HG02623 (cell line): ENCODE measurements at regions not wholly inside any gene's neighbourhood (a gene's known extent, or its start where the extent isn't known, plus 50 kb on each side); places are given as distances from the start of the nearest gene placed in this dataset.

Source experiments
- ATAC-seq: cut with Tn5 transposase; IDR thresholded peaks from one replicate; pipeline ENCODE4 v1.9.1; 2021; ENCODE audit warnings: moderate library complexity; ENCODE audit not compliant: unreplicated experiment

DNA sequence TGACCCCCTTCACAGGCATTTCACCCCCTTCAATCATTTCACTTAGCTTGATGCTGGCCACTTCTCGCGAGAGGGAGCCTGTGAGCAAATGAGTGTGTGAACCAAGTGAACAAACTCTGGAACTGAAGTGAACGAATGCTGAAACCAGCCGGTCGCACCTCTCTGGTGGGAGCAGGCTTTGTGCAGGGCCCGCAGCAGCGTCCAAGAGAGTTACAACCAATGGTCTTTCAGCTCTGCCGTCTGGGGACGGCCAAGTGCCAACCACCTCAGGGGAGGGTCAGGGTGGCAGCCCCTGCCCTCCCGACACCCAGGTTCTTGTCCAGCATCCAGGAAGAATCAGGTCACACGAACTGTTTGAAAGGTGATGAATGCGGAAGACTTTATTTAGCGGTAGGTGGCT, 764.0 kb downstream of the SUCLG1 start:
- no peak for ATAC-seq

DNA sequence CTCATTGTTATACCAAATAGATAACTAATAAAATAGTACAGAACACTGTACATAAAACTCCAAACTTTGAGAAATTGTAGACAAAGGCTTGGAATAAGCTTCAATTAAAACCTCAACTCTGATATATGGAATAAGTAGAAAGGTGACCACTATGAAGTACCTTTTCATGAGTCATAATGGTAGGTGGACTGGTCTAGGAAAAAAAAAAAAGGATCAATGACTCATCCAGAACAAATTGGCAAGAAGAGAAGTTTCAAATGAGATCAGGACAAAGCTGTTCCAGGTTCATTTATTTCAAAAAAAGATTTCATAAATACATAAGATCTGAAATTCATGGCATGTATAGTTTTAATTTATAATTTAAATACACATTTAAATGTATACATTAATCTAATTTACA, 769.7 kb downstream of the SUCLG1 start:
- ATAC-seq = no peak

DNA sequence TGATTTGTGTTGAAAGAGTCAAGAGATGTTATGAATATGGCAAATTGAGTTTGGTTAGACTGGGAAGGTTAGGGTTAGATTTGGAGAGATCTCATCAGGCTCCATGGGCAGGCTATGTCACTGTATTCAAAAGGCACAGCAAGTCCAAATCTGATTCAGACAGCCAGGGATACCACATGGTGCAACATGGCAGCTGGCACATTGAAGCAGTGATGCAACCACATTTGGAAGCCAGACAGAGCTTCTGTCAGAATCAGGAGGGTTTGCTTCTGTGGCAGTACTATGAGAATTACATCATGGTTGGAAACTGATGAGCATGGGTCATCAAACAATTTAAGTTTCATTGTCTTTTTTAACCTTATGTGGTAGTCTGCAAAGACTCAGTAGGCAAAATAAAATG, 772.2 kb downstream of the SUCLG1 start:
- no peak for ATAC-seq

DNA sequence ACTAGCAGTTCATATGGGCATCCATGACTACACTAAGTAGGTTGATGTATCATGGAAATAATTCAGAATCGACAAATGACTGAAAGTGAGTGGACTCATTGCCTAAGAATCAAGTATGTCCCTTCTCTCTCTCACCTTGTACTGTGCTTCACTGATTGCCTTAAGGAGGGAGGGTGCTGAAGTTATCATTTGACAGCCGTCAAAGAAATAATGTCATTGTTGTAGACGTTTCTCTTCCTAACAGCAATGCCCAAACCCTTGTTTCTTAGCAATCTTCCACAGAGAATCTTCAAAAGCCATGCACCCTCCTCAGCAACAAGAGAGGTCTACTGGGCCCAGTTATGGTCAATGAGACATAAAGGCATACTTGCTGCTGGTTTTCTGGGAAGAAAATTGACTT, 785.0 kb downstream of the SUCLG1 start:
- no peak for ATAC-seq

DNA sequence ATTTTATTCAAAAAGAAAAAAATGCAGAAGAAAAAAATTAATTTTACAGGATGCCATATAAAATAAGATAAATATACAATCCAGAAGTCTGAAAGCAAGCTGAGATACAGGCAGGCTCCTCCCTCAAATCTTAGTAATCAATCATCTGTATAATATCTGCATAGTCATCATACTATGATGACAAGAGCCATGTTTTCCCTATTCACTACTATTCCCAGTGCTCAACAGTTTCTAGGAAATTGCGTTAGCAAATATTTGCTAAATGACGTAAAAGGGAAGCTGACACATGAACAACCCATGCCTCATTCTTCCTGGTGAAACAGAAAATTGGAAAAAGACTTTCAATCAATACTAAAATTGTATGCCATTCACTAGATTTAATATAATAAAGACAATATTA, 793.2 kb downstream of the SUCLG1 start:
- ATAC-seq = no peak

DNA sequence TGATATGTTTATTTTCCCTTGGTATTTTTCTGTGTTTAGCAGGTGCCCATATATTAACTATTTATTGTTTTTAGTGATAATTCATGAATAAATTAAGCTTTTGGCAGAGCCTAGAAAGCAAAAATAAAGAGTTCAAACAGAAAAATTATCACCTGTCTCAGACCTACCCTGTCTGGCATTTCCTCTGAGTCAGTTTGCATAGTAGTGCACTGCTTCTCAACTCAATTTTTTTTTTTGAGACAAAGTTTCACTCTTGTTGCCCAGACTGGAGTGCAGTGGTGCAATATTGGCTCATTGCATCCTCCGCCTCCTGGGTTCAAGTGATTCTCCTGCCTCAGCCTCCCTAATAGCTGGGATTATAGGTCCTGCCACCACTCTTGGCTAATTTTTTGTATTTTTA, 793.9 kb downstream of the SUCLG1 start:
- ATAC-seq = no peak

DNA sequence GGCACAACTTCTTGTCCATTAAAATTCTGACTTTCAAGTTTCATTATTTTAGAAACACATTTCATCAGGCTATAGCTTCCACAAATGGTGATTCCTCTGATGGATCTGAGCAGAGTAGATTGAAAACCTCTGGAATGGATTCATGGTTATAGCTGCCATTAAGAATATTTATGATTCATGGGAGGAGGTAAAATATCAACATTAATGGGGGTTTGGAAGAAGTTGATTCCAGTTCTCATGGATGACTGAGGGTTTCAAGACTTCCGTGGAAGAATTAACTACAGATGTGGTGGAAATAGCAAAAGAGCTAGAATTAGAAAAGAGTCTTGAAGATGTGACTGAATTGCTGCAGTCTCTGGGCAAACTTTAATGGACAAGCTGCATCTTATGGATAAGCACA, 797.4 kb downstream of the SUCLG1 start:
- no peak for ATAC-seq

DNA sequence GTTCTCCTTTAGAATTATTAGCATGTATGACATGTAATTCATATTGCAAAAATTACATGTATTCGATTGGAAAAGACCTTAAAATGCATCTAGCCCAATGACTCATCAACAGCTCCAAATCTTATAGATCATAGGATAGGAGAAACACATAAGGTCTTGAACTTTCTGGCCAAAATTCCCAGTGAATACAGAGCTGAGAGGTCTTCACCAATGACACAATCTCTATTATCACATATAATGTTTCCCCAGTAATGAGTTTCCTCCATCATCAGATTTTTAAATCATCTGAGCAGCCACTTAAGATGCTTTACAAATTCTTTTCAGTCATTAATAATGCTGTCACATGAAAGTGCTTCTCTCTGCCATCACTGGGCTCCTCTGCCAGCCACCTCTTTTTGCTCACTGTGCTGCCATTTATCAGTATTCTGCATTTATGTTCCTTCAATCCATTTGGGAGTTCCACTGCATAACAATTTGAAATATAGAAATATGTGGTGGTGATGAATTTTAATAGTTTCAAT, 804.9 kb downstream of the SUCLG1 start:
- no peak for ATAC-seq

DNA sequence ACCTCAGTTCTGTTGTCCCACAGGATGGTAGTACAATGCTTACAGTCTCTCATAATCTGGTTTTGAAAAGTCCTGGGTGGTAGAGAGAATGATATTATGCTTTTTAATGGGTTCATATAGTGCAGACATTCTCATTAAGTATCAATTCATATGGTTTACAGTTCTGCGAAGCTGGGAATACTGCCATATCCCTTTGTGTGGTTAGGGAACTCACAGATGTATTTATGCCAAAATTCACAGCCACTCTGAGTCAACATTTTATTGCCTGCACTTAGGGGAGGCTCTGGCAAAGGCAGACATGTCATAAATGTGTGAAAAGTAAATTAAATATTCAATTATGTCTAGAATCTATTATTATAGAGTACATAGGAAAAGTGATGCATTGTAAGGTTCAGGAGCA, 808.2 kb downstream of the SUCLG1 start:
- ATAC-seq = no peak

DNA sequence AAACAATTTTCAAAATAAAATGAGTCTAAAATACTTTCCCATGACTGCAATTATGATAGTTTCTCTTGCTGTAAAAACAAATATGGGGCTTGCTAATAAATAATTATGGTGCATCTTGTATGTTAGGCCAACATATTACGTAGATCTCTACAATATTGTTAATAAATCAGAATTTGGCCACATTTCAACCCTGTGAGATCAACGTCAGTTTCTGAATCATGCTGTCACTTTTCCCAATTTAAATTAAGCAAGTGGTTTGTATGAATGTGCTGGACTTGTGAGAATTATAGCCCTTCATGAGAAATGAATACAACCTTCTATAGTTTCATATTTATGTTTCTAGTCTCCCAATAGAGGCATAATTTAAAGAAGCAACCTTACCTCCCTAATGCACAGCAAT, 808.9 kb downstream of the SUCLG1 start:
- no peak for ATAC-seq

DNA sequence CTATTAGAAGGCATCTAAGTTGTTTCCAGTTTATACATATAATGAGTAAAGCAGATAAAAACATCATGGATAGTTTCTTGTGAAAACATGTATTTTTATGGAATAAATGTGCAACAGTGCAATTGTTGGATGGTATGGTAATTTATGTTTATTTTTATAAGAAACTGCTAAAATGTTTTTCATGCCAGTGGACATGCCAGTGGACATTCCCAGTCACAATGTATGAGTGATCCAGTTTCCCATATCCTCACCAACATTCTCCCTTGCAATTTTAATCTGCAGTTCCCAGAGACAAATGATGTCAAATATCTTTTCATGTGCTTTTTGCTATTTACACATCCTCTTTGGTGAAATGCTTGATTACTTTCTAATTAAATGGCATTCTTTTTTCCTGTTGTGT, 818.6 kb downstream of the SUCLG1 start:
- no peak for ATAC-seq

DNA sequence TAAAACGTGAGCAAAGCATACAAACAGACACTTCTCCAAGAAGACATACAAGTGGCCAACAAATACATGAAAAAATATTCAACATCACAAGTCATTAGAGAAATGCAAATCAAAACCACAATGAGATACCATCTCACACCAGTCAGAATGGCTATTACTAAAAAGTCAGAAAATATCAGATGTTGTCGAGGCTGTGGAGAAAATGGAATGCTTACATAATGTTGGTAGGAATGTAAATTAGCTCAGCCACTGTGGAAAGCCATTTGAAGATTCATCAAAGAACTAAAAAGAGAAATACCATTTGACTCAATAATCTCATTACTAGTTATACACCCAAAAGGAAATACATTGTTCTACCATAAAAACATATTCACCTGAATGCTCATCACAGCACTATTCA, 825.7 kb downstream of the SUCLG1 start:
- ATAC-seq = no peak

DNA sequence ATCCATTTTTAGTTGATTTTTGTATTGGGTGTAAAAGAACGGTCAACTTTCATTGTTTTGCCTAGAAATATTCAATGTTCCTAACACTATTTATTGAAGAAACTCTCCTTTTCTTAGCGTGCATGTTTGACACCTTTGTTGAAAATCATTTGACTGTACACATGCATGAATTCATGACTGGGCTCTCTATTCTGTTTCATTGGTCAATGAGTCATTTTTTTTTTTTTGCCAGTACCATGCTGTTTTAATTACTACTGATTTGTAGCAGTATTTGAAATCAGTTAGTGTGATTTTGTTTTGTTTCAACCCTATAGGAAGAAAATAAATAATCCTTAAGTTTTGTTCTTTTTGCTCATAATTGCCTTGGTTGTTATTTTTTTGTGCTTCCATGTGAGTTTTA, 828.7 kb downstream of the SUCLG1 start:
- ATAC-seq = no peak

DNA sequence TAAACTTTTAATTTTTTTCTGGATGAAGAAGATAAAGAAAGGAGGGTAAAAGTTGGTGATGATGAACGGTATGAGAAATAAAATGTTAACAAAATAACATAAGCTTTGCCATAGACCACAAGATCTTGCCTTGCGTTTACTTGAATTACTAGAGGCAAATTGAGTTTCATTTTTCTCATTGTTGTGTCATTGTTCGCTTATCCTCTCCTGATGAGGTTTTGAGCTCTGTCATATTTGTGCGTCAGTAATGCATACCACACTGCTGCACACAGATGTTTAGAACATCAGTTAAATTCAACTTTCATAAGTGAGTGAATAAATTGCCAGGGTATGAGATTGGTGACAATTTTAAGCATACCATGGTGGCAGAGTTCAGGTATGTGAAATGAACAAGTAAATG, 843.6 kb downstream of the SUCLG1 start:
- no peak for ATAC-seq

DNA sequence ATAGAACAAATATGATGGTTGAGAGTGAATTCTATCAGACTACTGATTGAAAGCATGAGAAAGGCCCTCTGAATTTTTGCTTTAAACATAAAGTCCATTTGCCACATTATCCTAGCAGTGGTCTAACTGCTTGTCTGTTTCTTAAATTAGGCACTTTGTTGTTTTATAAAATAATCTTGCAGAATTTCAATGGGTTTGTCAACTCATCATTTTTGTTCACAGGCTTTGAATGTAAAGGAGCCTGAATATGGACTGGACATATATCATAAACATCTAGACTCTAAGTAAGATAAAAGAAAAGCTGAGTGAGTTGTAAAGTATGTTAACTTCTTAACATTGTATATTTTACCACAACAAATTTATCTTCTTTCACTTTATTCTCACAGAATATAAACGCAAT, 845.9 kb downstream of the SUCLG1 start:
- no peak for ATAC-seq

DNA sequence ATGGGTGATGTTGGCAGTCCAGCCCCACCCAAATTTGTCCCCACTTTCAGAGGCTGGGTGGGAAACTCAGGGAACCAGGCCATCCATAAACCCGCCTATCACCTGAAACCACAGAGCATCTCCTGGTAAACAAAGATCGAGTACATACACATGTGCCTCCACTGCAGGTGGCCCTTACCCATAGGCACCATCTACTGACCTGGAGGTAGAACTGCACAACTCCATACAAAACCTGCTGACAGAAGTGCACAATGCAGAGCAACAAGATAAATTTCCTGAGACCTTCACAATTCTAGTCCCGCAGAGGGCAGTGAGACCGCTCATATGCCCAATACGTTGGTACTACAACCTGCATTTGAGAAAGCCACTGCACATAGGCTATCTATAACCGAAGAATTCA, 856.3 kb downstream of the SUCLG1 start:
- no peak for ATAC-seq

DNA sequence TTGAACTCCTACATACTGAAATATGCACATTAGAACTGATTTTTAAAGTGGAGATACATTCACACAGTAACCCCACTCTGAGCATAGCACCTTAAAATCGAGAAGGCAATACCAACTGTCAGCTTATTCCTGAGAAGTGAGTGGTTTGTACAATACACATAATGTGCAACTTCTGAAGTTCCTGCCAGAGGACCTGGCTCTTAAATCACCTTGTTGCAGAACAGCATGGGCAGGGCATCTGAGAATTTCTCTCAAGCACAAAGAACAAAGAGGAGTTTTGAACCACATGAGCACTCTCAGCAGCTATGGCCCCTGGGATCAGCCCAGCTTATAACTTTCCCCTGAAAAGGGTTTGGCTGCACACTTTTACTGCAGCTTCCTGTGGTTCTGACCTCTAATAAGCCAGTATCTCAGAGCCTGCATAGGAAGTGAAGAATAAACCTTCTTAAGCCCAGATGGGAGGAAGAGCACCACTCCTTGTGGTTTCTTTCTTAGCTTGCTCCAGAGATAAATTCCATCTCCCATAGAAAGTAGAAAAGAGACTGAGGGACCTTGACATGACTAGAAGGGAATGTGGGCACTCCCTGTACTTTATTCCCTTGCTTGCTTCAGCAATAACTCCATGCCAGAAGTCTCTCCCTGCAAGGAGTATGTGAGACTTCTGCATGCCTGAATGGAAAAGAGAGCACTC, 862.3 kb downstream of the SUCLG1 start:
- no peak for ATAC-seq

DNA sequence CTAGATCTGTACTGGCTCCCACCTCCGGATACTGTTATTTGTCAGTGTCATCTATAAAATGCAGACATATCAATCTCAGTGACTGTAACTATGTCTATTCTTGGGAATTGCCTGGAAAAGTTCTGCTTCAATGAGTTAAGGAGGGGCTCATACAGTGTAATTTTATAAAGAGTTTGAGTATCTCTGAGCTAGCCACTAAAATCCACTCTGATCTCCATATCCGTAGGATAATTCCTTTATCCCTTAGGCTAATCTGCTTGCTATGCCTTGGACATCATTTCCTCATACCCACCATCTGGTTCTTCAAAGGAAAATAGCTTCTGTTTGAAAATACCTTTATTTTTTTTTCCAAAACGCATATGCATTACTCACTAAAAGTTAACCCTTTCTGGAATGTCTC, 863.2 kb downstream of the SUCLG1 start:
- no peak for ATAC-seq

DNA sequence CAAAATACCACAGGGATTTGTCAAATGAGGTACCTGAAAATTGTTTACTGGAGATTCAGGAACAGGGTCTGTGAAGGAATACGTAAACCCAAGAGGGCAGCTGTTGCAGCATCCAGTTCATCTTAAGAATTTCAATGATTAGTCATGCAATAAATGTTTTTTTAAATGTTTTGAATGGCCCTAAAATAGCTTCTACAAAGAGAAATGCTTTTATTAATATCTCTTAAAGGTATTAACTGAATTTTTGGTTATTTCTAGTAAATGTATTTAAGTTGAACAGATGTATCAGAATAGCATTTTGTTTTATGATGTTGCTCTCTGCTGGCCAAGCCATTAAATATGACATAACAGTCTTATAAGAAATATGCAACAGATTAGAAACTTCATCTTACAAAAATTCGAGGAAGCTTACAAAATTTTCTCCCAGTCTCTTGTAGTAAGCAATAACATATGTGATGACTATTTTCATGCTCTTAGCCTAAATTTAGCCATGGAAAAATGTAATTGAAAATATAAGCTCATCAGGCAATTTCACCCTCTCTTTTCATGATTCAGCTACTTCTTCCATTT, 863.9 kb downstream of the SUCLG1 start:
- ATAC-seq = no peak

DNA sequence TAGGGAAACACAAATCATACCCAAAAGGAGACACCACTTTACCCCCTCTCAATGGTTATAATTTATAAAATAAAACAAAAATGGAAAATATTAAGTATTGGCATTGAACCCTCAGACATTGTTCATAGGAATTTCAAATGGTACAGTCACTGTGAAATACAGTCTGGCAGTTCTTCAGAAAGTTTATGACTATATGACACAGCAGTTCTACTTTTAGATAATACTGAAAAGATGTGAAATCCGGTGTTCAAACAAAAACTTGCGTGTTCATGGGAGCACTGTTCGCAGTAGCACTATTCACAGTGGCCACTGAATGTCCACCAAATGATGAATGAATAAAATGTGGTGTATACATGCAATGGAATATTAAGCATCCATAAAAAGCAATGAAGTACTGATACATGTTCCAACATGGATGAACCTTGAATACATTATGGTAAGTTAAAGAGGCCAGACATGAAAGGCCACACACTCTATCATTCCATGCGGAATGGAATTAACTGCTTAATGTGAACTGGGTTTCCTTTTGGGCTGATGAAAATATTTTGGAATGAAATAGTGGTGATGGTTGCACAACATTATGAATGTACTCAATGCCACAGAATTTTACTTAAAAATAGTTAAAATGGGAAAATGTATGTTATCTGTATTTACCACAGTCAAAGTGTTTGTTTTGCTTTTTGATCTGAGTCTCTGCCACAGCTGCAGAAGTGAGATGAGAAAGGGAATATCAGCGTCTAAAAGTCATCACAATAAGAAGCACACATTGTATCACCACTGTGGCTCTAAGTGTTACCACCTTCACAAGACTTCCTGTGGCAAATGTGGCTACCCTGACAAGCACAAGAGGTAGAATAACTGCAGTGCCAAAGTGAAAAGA, 864.6 kb downstream of the SUCLG1 start:
- no peak for ATAC-seq

DNA sequence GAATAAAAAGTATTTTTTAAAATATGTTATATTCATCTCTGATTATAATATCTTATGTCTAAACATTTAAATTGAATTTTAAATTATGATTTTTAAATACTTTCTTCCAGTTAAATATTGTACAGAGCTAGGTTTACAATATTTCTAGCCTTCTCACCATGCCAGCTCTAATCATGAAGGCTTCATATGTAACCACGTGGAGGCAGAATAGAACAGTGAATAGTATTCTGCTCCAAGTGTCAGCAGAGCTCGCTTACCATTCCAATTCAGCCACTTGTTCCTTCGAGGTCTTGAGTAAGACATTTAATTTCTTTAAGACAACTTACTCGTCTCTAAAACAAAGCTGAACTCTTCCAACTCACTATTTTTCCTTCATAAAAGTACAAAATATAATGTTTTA, 871.8 kb downstream of the SUCLG1 start:
- ATAC-seq = no peak

DNA sequence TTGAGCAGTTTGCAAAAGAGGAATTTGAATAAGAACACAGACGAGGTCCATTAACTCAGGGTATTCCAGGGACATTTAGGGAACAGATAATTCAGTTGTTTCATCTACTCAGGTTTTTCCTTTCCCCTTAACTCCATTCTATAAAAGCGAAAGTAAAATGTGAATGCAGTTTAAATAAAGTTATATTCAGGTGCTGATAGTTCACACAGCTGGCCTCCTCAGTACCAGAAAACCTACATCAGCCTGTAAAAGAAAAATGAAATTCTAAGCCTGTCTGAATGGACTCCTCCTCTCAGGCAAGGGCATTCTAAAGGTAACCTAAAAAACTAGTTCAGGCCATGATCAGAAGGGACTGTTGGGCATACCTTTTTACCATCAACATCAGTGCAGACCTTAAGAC, 873.8 kb downstream of the SUCLG1 start:
- no peak for ATAC-seq
